ENCODE measurements at regions not wholly inside any gene's neighbourhood (a gene's known extent, or its start where the extent isn't known, plus 50 kb on each side); places are given as distances from the start of the nearest gene placed in this dataset.

DNA sequence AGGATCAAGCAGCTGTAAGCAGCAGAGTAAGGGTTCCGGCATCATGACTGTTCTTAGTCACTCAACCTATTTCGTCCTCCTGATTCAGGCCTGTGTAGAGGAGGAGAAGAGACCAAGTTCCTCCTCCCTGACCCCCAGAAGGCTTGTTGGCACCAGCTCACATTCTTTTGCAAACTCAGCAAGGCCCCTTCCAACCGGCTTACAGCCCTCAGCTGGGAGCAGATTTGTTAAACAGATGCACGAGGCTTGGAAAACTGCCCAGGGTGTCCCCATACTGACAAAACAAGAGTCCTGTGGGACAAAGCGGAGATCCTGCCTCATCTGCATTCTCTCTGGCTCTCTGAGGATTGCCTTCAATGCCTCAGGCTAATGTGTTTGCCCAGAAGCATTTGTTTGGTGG, 113.2 kb upstream of the SOX21 start:
- Histone ChIP-seq H3K9me3 (ENCODE audit: control insufficient read depth, insufficient read depth, low read length) (no peaks in the 10 kb centered on the region), H2BK15ac (ENCODE audit: low read depth, low read length) (no peak overlapping the region), H2BK120ac (ENCODE audit: low read depth, low read length) (no peak overlapping the region), H3K9ac (ENCODE audit: low read depth, low read length) (no peak overlapping the region), H3K4ac (ENCODE audit: low read depth, low read length) (no peak overlapping the region), H3K27me3 (ENCODE audit: control insufficient read depth, insufficient read depth, low read length) (peaks cover 5% of the 10 kb centered on the region), H2AK5ac (ENCODE audit: low read depth, low read length) (no peak overlapping the region), H3K9me1 (ENCODE audit: insufficient read depth, low read length) (no peaks in the 10 kb centered on the region), H2BK20ac (ENCODE audit: low read depth, low read length) (no peak overlapping the region), H3K14ac (replicated peaks; ENCODE audit: low read depth, low read length) (no peak overlapping the region), H3K4me1 (ENCODE audit: control insufficient read depth, insufficient read depth, low read length) (no peaks in the 10 kb centered on the region), H4K91ac (ENCODE audit: insufficient read depth, low read depth, low read length) (no peak overlapping the region), H3K79me1 (ENCODE audit: low read depth in 1 of 2, low read length in 2 of 2) (no peaks in the 10 kb centered on the region), H2BK5ac (ENCODE audit: low read depth, low read length, poor library complexity, severe bottlenecking) (no peak overlapping the region), H3K4me2 (ENCODE audit: low read depth, low read length) (no peak overlapping the region), H3K4me3 (ENCODE audit: insufficient read depth, low read depth, low read length) (no peak overlapping the region), H3K27ac (ENCODE audit: insufficient read depth, low read length) (no peak overlapping the region), H4K20me1 (ENCODE audit: insufficient read depth, low read length) (no peaks in the 10 kb centered on the region), H3K56ac (ENCODE audit: extremely low read depth, insufficient read depth, low read length) (no peak overlapping the region; the same call in 1 of the 2 replicates), H3K23ac (ENCODE audit: low read depth, low read length) (no peak overlapping the region), H4K5ac (ENCODE audit: low read depth, low read length) (no peak overlapping the region), H3K36me3 (ENCODE audit: control insufficient read depth, insufficient read depth, low read length) (no peaks in the 10 kb centered on the region), H3K18ac (ENCODE audit: low read depth, low read length) (no peak overlapping the region), H4K8ac (ENCODE audit: low read depth in 2 of 2, low read length in 2 of 2) (no peak overlapping the region), H2AFZ (replicated peaks; ENCODE audit: low read length, poor library complexity) (no peak overlapping the region), H2AK9ac (replicated peaks; ENCODE audit: low read depth, low read length, poor library complexity) (no peak overlapping the region)
- in situ Hi-C loops (cut with MboI; ENCODE audit: low sequenced_read_pairs) = no loop called here
- dilution Hi-C loops (cut with HindIII; ENCODE audit: low sequenced_read_pairs, unreplicated experiment) = no loop called here
- DNase-seq (no peak), ATAC-seq (ENCODE audit: low read depth) (no peak)
- TF ChIP-seq FOS (IDR thresholded peaks at IDR 0.05; ENCODE audit: low read depth, low read length) = no peak
- TF ChIP-seq CHD1 (IDR thresholded peaks at IDR 0.05; ENCODE audit: low read depth, low read length) = no peak
- no peak for TF ChIP-seq SMC3 (IDR thresholded peaks at IDR 0.05; ENCODE audit: low read depth, low read length)
- no peak for TF ChIP-seq POLR2A (IDR thresholded peaks at IDR 0.05; ENCODE audit: low read depth, low read length)
- TF ChIP-seq MXI1 (IDR thresholded peaks at IDR 0.05; ENCODE audit: borderline replicate concordance, low read depth, low read length) = no peak
- TF ChIP-seq, protein P1, sequence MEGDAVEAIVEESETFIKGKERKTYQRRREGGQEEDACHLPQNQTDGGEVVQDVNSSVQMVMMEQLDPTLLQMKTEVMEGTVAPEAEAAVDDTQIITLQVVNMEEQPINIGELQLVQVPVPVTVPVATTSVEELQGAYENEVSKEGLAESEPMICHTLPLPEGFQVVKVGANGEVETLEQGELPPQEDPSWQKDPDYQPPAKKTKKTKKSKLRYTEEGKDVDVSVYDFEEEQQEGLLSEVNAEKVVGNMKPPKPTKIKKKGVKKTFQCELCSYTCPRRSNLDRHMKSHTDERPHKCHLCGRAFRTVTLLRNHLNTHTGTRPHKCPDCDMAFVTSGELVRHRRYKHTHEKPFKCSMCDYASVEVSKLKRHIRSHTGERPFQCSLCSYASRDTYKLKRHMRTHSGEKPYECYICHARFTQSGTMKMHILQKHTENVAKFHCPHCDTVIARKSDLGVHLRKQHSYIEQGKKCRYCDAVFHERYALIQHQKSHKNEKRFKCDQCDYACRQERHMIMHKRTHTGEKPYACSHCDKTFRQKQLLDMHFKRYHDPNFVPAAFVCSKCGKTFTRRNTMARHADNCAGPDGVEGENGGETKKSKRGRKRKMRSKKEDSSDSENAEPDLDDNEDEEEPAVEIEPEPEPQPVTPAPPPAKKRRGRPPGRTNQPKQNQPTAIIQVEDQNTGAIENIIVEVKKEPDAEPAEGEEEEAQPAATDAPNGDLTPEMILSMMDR (conservative IDR thresholded peaks at IDR 0.05; ENCODE audit: low read depth, low read length) = no peak
- intact Hi-C loops (cut with micrococcal nuclease) = no loop called here
- ChIA-PET POLR2A (ENCODE audit: unreplicated experiment) (no interaction called here), CTCF (no interaction called here)
- 0% methylated on average over 1 of the region's 5 CpGs; no CpG with 5 or more reads in 1 of the 2 experiments for WGBS, 2 experiments (ENCODE audit: extremely low coverage in 2 of 2, insufficient read length in 1 of 2)
- no TSS peak for BruUV-seq (replicated peaks)
